ENCODE measurements at regions not wholly inside any gene's neighbourhood (a gene's known extent, or its start where the extent isn't known, plus 50 kb on each side); places are given as distances from the start of the nearest gene placed in this dataset.
"Not testable (repeated sequence)": the region's sequence is repeated elsewhere in the genome, so short reads cannot be mapped to it uniquely, and the experiment has no call there.

GRCh38 chr6:14997507-14997906, 248.4 kb upstream of the JARID2 start:
- intact Hi-C loops (cut with DNase I): loop anchor here in 1 of 2 donors (5.0 kb wide), 1 partner anchor 705 kb away; no protein-coding TSS in a partner anchor
- no peak for DNase-seq (ENCODE audit: low spot score)

GRCh38 chr6:14999106-14999505, 246.8 kb upstream of the JARID2 start:
- intact Hi-C loops (cut with DNase I): loop anchor here in 1 of 2 donors (5.0 kb wide), 1 partner anchor 707 kb away; no protein-coding TSS in a partner anchor
- DNase-seq (ENCODE audit: low spot score): no peak

DNA sequence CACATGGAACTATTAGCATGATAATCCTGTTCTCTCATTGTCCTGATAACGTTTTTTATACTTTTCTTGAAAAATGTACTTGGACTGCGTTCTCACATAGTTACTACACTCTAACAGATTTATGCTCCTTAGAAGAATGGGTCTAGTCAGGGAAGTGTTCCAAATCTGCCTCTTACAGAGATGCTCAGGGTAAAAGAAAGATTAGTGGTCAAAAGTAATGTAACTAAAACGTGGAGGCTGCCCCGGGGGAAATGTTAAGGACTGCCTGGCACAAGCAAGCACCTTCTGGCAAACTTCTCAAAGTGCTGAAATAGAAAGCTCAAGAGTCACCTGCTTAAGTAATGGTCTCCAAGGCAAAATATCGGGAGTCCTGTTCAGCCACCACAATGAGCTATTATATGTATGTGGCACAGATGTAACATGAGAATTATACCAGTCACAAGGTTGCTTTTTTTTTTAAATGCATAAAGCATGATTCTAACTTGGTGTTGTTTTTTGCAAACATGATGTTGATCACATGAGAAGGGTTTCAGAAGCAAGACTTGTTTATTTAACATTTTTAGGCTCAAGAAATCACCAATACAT, 244.5 kb upstream of the JARID2 start:
- no peak for DNase-seq (ENCODE audit: low spot score)
- intact Hi-C loops (cut with DNase I): no loop called here

DNA sequence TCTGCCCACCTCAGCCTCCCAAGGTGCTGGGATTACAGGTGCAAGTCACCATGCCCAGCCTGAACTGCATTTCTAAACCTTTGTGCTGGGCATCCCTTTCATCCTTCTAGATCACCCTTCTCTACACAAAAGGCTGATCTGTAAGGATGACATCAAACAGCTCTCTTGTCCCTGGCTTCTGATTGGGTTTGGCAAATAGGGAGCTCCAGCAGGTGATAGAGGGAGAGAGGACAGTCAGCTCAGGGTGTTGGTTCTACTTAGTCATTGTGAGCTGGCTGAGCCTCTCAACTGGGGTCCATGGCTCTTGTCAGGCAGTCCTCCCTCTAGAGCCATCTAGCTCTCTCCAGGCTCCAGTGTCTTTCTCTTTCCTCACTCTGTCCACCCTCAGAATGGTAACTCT, 237.6 kb upstream of the JARID2 start:
- DNase-seq (ENCODE audit: low spot score): no peak
- intact Hi-C loops (cut with DNase I): no loop called here

DNA sequence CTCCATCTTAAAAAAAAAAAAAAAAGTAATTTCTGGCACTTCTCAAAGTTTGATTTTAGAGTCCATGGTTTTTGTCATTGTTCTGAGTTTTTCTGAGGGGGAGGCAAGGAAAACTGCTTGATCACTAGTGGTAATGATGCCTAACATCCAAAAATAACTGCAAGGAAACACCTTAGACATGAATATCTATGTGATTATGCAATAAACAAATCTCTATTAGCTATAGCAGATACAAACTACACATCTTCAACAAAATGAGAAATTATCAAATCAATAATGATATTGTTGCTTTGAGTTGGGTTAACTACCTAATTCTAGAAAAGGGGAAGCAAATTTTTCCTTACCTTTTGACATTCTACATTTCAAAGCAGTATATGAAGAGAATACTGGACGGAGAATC, 230.9 kb upstream of the JARID2 start:
- DNase-seq (ENCODE audit: low spot score): no peak
- intact Hi-C loops (cut with DNase I): no loop called here

GRCh38 chr6:15016813-15017212, 229.1 kb upstream of the JARID2 start:
- intact Hi-C loops (cut with DNase I): loop anchor here in 1 of 2 donors (1.0 kb wide), 1 partner anchor 28 kb away; no protein-coding TSS in a partner anchor
- no peak for DNase-seq (ENCODE audit: low spot score)

GRCh38 chr6:15017261-15017660, 228.6 kb upstream of the JARID2 start:
- DNase-seq (ENCODE audit: low spot score): no peak
- intact Hi-C loops (cut with DNase I): no loop called here

GRCh38 chr6:15017803-15018202, 228.1 kb upstream of the JARID2 start:
- intact Hi-C loops (cut with DNase I): no loop called here
- DNase-seq (ENCODE audit: low spot score): no peak

- DNase-seq (ENCODE audit: low spot score): no peak
These were observed 225.6 kb upstream of the JARID2 start for GRCh38 chr6:15020119-15020770.

GRCh38 chr6:15021074-15021473, 224.8 kb upstream of the JARID2 start:
- intact Hi-C loops (cut with DNase I): no loop called here
- DNase-seq (ENCODE audit: low spot score): no peak

More at GRCh38 chr6:15020119-15020770, 225.6 kb upstream of the JARID2 start:
- intact Hi-C loops (cut with DNase I): no loop called here

GRCh38 chr6:15023018-15023417, 222.9 kb upstream of the JARID2 start:
- intact Hi-C loops (cut with DNase I); DNase-seq (ENCODE audit: low spot score): not testable (repeated sequence)

DNA sequence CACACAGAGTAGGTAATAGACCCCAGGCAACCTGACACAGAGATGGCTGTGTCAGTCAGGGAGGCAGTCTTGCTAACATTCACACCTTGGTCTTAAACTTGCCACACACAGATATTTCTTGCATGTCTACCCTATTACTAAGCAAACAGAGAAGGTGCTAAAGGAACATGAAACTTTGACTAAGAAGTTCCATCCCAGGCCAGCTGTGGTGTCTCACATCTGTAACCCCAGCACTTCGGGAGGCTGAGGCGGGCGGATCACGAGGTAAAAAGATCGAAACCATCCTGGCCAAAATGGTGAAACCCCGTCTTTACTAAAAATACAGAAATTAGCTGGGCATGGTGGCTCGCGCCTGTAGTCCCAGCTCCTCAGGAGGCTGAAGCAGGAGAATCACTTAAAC, 222.4 kb upstream of the JARID2 start:
- DNase-seq (ENCODE audit: low spot score): no peak
- intact Hi-C loops (cut with DNase I): no loop called here

DNA sequence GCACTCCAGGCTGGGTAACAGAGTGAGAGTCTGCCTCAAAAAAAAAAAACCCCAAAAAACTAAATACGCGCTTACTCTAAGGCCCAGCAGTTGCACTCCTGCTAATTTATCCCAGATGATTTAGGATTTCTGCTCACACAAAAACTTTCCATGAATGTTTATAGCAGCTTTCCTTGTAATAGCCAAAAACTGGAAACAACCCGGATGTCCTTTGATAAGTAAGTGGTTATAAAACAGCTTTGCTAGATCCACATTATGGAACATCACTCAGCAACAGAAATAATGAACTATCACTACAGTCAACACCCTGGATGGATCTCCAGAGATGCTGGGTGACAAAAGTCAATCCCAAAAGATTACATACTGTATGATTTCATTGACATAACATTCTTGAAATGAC, 220.4 kb upstream of the JARID2 start:
- intact Hi-C loops (cut with DNase I): no loop called here
- no peak for DNase-seq (ENCODE audit: low spot score)

GRCh38 chr6:15026832-15027231, 219.0 kb upstream of the JARID2 start:
- no peak for DNase-seq (ENCODE audit: low spot score)

DNA sequence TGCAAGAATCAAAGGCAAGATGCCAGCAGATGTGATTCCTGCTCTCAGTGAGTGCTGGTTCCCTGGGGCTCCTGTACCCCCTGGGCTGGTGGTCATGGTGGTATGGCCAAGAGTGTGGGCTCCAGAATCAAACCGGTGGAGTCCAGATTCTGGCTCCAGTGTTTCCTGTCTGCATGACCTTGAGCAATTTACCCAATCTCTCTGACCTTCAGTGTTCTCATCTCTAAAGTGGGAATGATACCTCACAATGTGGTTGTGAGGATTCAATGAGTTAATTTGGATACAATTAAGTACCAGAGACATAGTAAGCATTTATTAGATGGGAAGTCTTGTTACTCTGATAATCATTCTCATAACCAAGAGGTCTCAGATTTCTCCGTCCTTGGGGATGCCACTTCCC, 218.4 kb upstream of the JARID2 start:
- no peak for DNase-seq (ENCODE audit: low spot score)
- intact Hi-C loops (cut with DNase I): no loop called here

More at GRCh38 chr6:15026832-15027231, 219.0 kb upstream of the JARID2 start:
- intact Hi-C loops (cut with DNase I): no loop called here

GRCh38 chr6:15032015-15032414, 213.9 kb upstream of the JARID2 start:
- intact Hi-C loops (cut with DNase I): no loop called here
- no peak for DNase-seq (ENCODE audit: low spot score)

- intact Hi-C loops (cut with DNase I): no loop called here
These were observed 212.0 kb upstream of the JARID2 start for GRCh38 chr6:15033850-15034203.

GRCh38 chr6:15036690-15037245, 209.1 kb upstream of the JARID2 start:
- intact Hi-C loops (cut with DNase I): no loop called here

More at GRCh38 chr6:15033850-15034203, 212.0 kb upstream of the JARID2 start:
- DNase-seq (ENCODE audit: low spot score): no peak

GRCh38 chr6:15037253-15037652, 208.6 kb upstream of the JARID2 start:
- intact Hi-C loops (cut with DNase I): no loop called here
- DNase-seq (ENCODE audit: low spot score): no peak

More at GRCh38 chr6:15036690-15037245, 209.1 kb upstream of the JARID2 start:
- no peak for DNase-seq (ENCODE audit: low spot score)

DNA sequence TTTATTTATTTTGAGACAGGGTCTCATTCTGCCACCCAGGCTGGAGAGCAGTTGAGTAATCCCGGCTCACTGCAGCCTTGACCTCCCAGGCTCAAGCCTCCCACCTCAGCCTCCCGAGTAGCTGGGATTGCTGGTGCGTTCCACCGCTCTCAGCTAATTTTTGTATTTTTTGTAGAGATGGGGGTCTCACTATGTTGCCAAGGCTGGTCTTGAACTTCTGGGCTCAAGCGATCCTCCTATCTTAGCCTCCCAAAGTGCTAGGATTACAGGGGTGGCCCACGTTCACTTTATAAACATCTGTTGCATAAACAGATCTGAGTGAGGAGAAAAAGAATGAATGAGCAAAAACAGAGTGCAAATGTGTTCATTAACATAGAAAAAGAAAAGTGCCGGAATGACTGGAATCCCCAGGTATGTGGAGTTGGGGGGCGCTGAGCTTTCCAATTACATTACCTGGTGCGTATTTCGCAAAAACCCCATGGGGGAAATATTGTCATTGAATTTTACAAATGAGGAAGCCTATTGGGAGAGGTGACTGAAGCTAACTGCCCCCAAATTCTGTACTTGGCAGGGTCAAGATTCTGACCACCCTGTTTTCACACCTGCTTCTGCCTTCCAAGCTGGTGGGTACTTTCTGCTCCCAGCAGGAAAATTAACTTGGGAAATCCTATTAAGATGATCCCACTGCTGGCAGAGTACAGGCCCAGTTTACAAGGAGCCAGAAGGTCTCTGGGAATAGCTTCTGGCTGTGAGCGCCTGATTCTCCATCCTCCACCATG, 207.7 kb upstream of the JARID2 start:
- intact Hi-C loops (cut with DNase I): no loop called here
- no peak for DNase-seq (ENCODE audit: low spot score)
